Ovary (tissue), 7 donors: ENCODE measurements at regions not wholly inside any gene's neighbourhood (a gene's known extent, or its start where the extent isn't known, plus 50 kb on each side); places are given as distances from the start of the nearest gene placed in this dataset.
"Not testable (repeated sequence)": the region's sequence is repeated elsewhere in the genome, so short reads cannot be mapped to it uniquely, and the experiment has no call there.

ENCODE experiments used
- DNase-seq, 5 donors: peaks; one replicate each; pipeline ENCODE4 v3.0.0-alpha.2; 2019 to 2020
- H3K27ac ChIP-seq, 2 donors: fragments of 200-600 bp; one replicate each; pipeline versions ENCODE4 v1.5.1 to v1.8.0; 2019 to 2022
- H3K27me3 ChIP-seq: fragments of 200-600 bp; one replicate; pipeline ENCODE4 v1.8.0; 2022
- H3K36me3 ChIP-seq: fragments of 200-600 bp; sonication (generic); one replicate; pipeline ENCODE4 v1.5.1; 2019
- H3K4me1 ChIP-seq: one replicate; pipeline ENCODE4 v1.8.1; 2013; ENCODE audit warnings: mild to moderate bottlenecking, moderate library complexity; ENCODE audit not compliant: insufficient read depth
- H3K4me3 ChIP-seq: fragments of 200-600 bp; sonication (generic); one replicate; pipeline ENCODE4 v1.5.1; 2017
- H3K9me3 ChIP-seq, 2 donors: fragments of 200-600 bp in 1 of 2; sonication (generic) in 1 of 2; one replicate each; pipeline versions ENCODE4 v1.5.1 to v1.8.1; 2013 to 2019; ENCODE audit warnings: mild to moderate bottlenecking in 1 of 2, moderate library complexity in 1 of 2
- EP300 ChIP-seq: sonication (generic); formaldehyde crosslinking; IDR thresholded peaks from one replicate; pipeline ENCODE4 v1.6.1; 2017; ENCODE audit warnings: antibody characterized with exemption
- POLR2A ChIP-seq: fragments of 450-650 bp; IDR thresholded peaks from one replicate; pipeline ENCODE4 v1.6.1; 2017; ENCODE audit warnings: antibody characterized with exemption, mild to moderate bottlenecking, moderate library complexity
- WGBS, 3 donors: extraction: QIAGEN DNeasy Blood & Tissue Kit in 1 of 3; methylation state at CpG; one replicate each; pipeline versions ENCODE4 v1.1.5 to v1.1.7; 2013 to 2017; 5-methylcytosine and 5-hydroxymethylcytosine counted together
- intact Hi-C, 4 donors: fragments of 100-400 bp; cut with DNase I; formaldehyde crosslinking; loops; one replicate each; pipeline versions ENCODE4 v1.11.0 to v1.15.1; 2022 to 2023
- TF ChIP-seq, protein P1 (sequence below), 3 donors: fragments of 450-650 bp in 2 of 3; fragments of 200-600 bp in 1 of 3; IDR thresholded peaks; one replicate each; pipeline versions ENCODE4 v1.5.1 to v1.8.0; 2016 to 2022; ENCODE audit warnings: antibody characterized with exemption in 3 of 3, mild to moderate bottlenecking in 1 of 3
- donor health status: DM: no; HTN: no; CAD: no; lungs with moderate emphysema.
- donor health status: DM: no; HTN: no; CAD: no.
- donor health status: Bipolar disorder and iron deficiency.
- donor health status: DM: no; HTN: no; CAD: no.
- donor health status: DM: yes; HTN: yes; CAD: no.

DNA sequence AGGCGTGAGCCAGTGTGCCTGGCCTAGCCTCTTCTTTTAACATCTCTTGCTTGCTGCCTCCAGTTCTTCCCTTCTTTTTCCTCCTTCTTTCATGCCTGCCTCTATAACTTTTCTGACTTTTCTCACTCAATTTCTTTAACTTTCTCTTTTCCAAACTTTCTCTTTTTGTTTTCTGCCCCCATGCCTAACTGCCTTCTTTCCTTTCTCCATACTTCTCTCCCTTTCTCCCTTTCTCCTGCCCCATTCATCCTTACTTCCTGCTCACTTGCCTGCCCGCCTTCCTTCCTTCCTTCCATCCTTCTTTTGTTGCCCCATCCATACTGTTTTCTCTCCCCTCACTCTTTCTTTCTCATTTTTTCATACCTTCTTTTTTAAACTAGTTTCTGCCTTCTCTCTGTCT lies 105.2 kb downstream of the RBMX2 start:
- Histone ChIP-seq H3K27ac (no peak overlapping the region), H3K9me3 (no peaks in the 10 kb centered on the region), H3K4me3 (no peak overlapping the region), H3K36me3 (no peaks in the 10 kb centered on the region), H3K4me1 (no peaks in the 10 kb centered on the region), H3K27me3 (no peaks in the 10 kb centered on the region)
- TF ChIP-seq, protein P1, sequence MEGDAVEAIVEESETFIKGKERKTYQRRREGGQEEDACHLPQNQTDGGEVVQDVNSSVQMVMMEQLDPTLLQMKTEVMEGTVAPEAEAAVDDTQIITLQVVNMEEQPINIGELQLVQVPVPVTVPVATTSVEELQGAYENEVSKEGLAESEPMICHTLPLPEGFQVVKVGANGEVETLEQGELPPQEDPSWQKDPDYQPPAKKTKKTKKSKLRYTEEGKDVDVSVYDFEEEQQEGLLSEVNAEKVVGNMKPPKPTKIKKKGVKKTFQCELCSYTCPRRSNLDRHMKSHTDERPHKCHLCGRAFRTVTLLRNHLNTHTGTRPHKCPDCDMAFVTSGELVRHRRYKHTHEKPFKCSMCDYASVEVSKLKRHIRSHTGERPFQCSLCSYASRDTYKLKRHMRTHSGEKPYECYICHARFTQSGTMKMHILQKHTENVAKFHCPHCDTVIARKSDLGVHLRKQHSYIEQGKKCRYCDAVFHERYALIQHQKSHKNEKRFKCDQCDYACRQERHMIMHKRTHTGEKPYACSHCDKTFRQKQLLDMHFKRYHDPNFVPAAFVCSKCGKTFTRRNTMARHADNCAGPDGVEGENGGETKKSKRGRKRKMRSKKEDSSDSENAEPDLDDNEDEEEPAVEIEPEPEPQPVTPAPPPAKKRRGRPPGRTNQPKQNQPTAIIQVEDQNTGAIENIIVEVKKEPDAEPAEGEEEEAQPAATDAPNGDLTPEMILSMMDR (IDR thresholded peaks at IDR 0.05): no peak
- TF ChIP-seq POLR2A (no peak), EP300 (no peak)
- WGBS, 3 donors: 70 to 74% (median 70%) methylated on average over 2 of the region's 2 CpGs
- intact Hi-C loops: no loop called here
- no peak for DNase-seq

DNA sequence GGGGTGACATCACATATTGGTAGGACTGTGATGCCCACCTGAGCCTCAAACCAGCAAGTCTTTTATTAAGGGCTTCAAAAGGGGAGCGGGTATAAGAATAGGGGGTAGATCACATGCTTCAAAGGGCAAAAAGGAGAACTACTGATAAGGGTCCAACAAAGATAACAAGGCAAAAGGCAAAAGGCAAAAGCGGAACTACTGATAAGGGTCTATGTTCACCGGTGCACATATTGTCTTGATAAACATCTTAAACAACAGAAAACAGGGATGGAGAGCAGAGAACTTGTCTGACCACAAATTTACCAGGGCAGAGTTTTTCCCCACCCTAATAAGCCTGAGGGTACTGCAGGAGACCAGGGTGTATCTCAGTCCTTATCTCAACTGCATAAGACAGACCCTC lies 110.7 kb downstream of the RBMX2 start:
- H3K4me3 ChIP-seq, intact Hi-C loops, H3K36me3 ChIP-seq, H3K9me3 ChIP-seq, DNase-seq, H3K4me1 ChIP-seq, H3K27ac ChIP-seq, H3K27me3 ChIP-seq: not testable (repeated sequence)
- 84 to 89% (median 88%) methylated on average over 3 of the region's 3 CpGs for WGBS, 3 donors

DNA sequence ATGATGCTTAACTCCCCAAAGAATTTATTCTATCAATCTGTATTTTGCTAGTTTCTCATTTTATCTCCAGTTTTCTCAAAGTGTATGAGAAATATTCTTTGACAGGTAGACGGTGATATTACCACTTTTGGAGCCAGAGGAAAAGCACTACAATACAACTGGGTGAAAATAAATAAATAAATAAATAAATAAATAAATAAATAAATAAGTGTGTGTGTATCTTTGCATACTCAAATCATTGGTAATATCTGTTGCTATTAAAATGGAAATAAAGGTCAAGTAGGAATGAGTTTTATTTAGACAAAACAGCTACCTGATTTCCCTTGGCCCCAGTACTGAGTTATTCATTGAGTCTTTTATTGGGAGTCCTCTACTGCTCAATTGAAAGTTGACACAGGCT lies 114.3 kb downstream of the RBMX2 start:
- Histone ChIP-seq H3K27ac (no peak overlapping the region), H3K4me1 (no peaks in the 10 kb centered on the region), H3K36me3 (no peaks in the 10 kb centered on the region), H3K4me3 (no peak overlapping the region), H3K27me3 (no peaks in the 10 kb centered on the region), H3K9me3 (no peaks in the 10 kb centered on the region)
- TF ChIP-seq POLR2A (no peak), EP300 (no peak)
- TF ChIP-seq, protein P1 (IDR thresholded peaks at IDR 0.05): no peak
- 68 to 79% (median 73%) methylated on average over 1 of the region's 1 CpG for WGBS, 3 donors
- no peak for DNase-seq
- intact Hi-C loops: no loop called here

DNA sequence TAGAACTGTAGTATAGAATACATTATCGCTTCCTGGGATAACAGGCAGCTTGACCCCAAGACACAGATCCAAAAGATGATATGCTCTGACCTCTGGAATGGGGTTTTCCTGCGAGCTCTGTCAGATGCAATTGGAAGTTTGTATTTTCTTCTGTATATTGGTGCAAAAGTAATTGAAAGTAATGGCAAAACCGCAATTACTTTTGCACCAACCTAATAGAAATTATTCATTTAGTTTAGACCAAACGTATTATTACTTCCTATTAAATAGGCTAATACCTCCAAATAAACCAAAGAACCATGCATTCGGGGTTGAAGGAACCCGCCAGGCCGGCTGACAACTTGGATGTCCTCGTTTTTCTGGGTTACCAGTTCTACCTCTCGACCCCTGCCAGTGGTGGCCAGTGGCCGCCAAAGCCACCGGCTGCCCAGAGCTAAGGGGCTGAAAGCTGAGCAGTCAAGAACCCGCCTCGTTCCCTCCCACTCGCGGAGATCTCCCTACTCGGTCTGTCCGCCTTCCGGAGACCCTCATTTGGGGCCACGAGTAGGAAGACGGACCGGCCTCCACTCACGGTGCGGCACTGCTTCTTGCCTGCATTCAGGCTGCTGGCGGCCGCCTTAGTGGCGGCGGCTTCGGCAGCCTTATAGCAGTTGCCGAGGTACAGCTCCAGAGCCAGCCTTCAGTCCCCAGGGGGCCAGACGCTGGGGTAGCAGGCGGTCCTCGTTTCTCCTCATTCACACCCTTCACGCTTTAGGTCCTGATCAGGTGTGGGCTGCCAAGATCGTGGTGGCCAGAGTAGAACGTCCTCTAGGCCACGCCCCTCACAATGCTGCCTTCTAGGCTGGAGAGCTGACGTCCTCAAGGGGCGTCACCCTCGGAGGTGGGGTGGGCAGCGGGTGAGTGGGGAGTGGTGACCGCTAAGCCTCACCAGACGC lies 121.9 kb downstream of the RBMX2 start:
- no peaks in the 10 kb centered on the region for H3K9me3 ChIP-seq
- intact Hi-C loops: no loop called here
- H3K27me3 ChIP-seq: no peaks in the 10 kb centered on the region
- peak overlapping the region; percentile 28 for H3K4me3 ChIP-seq
- H3K27ac ChIP-seq: no peak overlapping the region
- peak in 2 of 5 donors; percentile 12 to 16 for DNase-seq
- WGBS, 3 donors: 35 to 52% (median 48%) methylated on average over 42 of the region's 42 CpGs
- TF ChIP-seq POLR2A: no peak
- TF ChIP-seq, protein P1 (IDR thresholded peaks at IDR 0.05): no peak
- TF ChIP-seq EP300: no peak
- H3K36me3 ChIP-seq: no peaks in the 10 kb centered on the region
- H3K4me1 ChIP-seq: no peaks in the 10 kb centered on the region

DNA sequence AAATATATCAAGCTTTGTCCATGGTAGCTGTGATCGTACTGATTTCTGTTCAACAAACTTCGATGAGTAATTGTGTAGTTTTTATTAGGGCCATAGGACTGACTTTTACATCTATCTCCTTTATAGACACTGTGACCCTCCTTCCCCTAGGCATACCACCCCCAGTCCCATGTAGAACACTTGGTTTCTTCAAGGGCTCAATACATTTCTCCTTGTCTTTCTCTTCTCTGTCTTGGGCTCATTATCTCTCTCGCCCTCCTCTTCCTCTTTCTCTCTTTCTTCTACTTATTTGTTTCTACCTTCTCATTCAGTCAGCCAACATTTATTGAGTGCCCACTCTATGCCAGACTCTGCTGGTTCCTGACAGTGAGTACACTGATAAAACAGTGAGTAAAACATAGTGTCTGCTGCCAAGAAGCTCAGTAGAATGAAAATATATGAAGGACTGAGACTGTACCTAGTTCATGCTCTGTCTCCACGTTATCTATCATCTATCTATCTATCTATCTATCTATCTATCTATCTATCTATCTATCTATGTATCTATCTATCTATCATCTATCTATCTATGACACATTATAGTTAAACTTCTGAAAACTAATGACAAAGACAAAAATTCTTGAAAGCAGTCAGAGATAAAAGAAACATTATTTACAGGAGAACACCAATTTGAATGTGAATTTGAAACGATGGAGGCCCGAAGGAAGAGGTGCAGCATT lies 122.8 kb downstream of the RBMX2 start:
- Histone ChIP-seq H3K27me3 (no peaks in the 10 kb centered on the region), H3K4me3 (no peak overlapping the region), H3K4me1 (no peaks in the 10 kb centered on the region), H3K9me3 (no peaks in the 10 kb centered on the region), H3K27ac (no peak overlapping the region), H3K36me3 (no peaks in the 10 kb centered on the region)
- intact Hi-C loops: no loop called here
- TF ChIP-seq, protein P1 (IDR thresholded peaks at IDR 0.05): no peak
- TF ChIP-seq EP300: no peak
- TF ChIP-seq POLR2A: no peak
- no peak for DNase-seq
- 64 to 74% (median 71%) methylated on average over 6 of the region's 6 CpGs for WGBS, 3 donors
